Hepatocyte (in vitro differentiated cells): ENCODE measurements at regions not wholly inside any gene's neighbourhood (a gene's known extent, or its start where the extent isn't known, plus 50 kb on each side); places are given as distances from the start of the nearest gene placed in this dataset.

ENCODE experiments used
- DNase-seq: peaks from one replicate; pipeline ENCODE4 v3.0.0-alpha.2; 2016; ENCODE audit warnings: low spot score
- H2AFZ ChIP-seq: fragments of 200-600 bp; sonication (generic); 2 replicates; pipeline ENCODE4 v1.6.0; 2016; ENCODE audit warnings: antibody characterized with exemption, mild to moderate bottlenecking
- H3K27ac ChIP-seq: fragments of 200-600 bp; sonication (generic); 2 replicates; pipeline ENCODE4 v1.5.1; 2016; ENCODE audit warnings: mild to moderate bottlenecking
- H3K27me3 ChIP-seq: fragments of 200-600 bp; sonication (generic); 2 replicates; pipeline ENCODE4 v1.6.1; 2016
- H3K36me3 ChIP-seq: fragments of 200-600 bp; sonication (generic); replicated peaks from 2 replicates; pipeline ENCODE4 v1.5.1; 2016; ENCODE audit warnings: low read depth; ENCODE audit not compliant: insufficient read depth
- H3K4me1 ChIP-seq: fragments of 200-600 bp; sonication (generic); 2 replicates; pipeline ENCODE4 v1.5.1; 2016; ENCODE audit warnings: mild to moderate bottlenecking, moderate library complexity; ENCODE audit not compliant: insufficient read depth
- H3K4me2 ChIP-seq: fragments of 200-600 bp; sonication (generic); 2 replicates; pipeline ENCODE4 v1.6.0; 2016
- H3K4me3 ChIP-seq: fragments of 200-600 bp; sonication (generic); 2 replicates; pipeline ENCODE4 v1.5.1; 2016; ENCODE audit warnings: mild to moderate bottlenecking
- H3K79me2 ChIP-seq: fragments of 200-600 bp; sonication (generic); 2 replicates; pipeline ENCODE4 v1.6.0; 2017; ENCODE audit warnings: mild to moderate bottlenecking
- H3K9me2 ChIP-seq: fragments of 200-600 bp; sonication (generic); replicated peaks from 2 replicates; pipeline ENCODE4 v1.6.0; 2017; ENCODE audit warnings: mild to moderate bottlenecking; ENCODE audit not compliant: insufficient read depth
- H3K9me3 ChIP-seq: fragments of 200-600 bp; sonication (generic); 2 replicates; pipeline ENCODE4 v1.5.1; 2016; ENCODE audit warnings: low read depth, mild to moderate bottlenecking
- H4K20me1 ChIP-seq: fragments of 200-600 bp; sonication (generic); 2 replicates; pipeline ENCODE4 v1.6.0; 2016; ENCODE audit warnings: mild to moderate bottlenecking; ENCODE audit not compliant: insufficient read depth, poor library complexity, severe bottlenecking
- CTCF ChIP-seq: fragments of 200-600 bp; sonication (generic); IDR thresholded peaks from 2 replicates; pipeline ENCODE4 v1.5.1; 2016; ENCODE audit warnings: antibody characterized with exemption, mild to moderate bottlenecking; ENCODE audit not compliant: poor library complexity
- EZH2 ChIP-seq: fragments of 200-600 bp; sonication (generic); IDR thresholded peaks from 2 replicates; pipeline ENCODE4 v1.6.1; 2016; ENCODE audit warnings: antibody characterized with exemption, mild to moderate bottlenecking, borderline replicate concordance
- EZH2phosphoT487 ChIP-seq: fragments of 200-600 bp; sonication (generic); IDR thresholded peaks from one replicate; pipeline ENCODE4 v1.6.1; 2018; ENCODE audit warnings: antibody characterized with exemption, mild to moderate bottlenecking, low read depth, moderate library complexity; ENCODE audit not compliant: unreplicated experiment, severe bottlenecking
- WGBS: methylation state at CpG from one replicate; pipeline ENCODE4 v1.1.6; 2016; ENCODE audit warnings: low lambda C conversion rate; ENCODE audit errors: missing lambda C conversion rate; 5-methylcytosine and 5-hydroxymethylcytosine counted together

DNA sequence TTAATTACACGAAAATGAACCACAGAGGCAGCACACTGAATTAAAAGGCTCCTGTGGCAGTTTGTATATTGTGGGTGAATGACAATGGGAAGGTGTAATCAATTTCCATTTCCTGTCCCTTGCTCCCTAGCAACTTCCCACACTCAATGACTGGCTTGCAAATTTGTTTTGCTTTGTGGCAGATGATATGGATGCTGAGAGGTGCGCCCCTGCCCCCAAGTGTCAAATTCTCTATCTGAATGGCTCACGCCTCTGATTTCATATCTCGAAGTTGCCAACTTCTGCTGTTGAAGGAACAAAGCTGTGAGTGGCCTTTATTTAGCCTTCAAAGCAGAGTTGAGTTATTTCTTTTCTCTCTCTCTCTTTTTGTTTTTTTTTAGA, 86.0 kb downstream of the FOXD2 start:
- WGBS, result 69% methylated on average over 4 of the region's 4 CpGs
- H3K9me3 ChIP-seq, result peaks cover under 1% of the 10 kb centered on the region
- no peaks in the 10 kb centered on the region for H3K79me2 ChIP-seq
- TF ChIP-seq EZH2phosphoT487, result no peak
- no peak for TF ChIP-seq EZH2
- TF ChIP-seq CTCF, result no peak
- DNase-seq, result no peak
- no peak overlapping the region for H2AFZ ChIP-seq
- no peaks in the 10 kb centered on the region for H3K4me1 ChIP-seq
- no peak overlapping the region for H3K4me3 ChIP-seq
- no peaks in the 10 kb centered on the region for H4K20me1 ChIP-seq
- H3K27me3 ChIP-seq, result peaks cover 11% of the 10 kb centered on the region
- no peak overlapping the region for H3K27ac ChIP-seq
- H3K4me2 ChIP-seq, result no peak overlapping the region
- no peaks in the 10 kb centered on the region for H3K9me2 ChIP-seq
- H3K36me3 ChIP-seq, result no peaks in the 10 kb centered on the region

- 79% methylated on average over 7 of the region's 7 CpGs for WGBS
- H3K79me2 ChIP-seq, result no peaks in the 10 kb centered on the region
- H3K4me2 ChIP-seq, result no peak overlapping the region
- H3K27ac ChIP-seq, result no peak overlapping the region
- H3K9me2 ChIP-seq, result no peaks in the 10 kb centered on the region
- H3K4me3 ChIP-seq, result no peak overlapping the region
- no peaks in the 10 kb centered on the region for H4K20me1 ChIP-seq
- DNase-seq, result no peak
- H2AFZ ChIP-seq, result no peak overlapping the region
- peaks cover 11% of the 10 kb centered on the region for H3K27me3 ChIP-seq
- H3K9me3 ChIP-seq, result peaks cover 5% of the 10 kb centered on the region
- H3K4me1 ChIP-seq, result no peaks in the 10 kb centered on the region
- TF ChIP-seq CTCF (no peak), EZH2phosphoT487 (no peak), EZH2 (no peak)
- no peaks in the 10 kb centered on the region for H3K36me3 ChIP-seq
Measured at GRCh38 chr1:47524272-47524671, 86.4 kb downstream of the FOXD2 start.

- Histone ChIP-seq H3K4me1 (no peaks in the 10 kb centered on the region), H3K4me3 (no peak overlapping the region), H3K36me3 (no peaks in the 10 kb centered on the region), H2AFZ (no peak overlapping the region), H3K27ac (no peak overlapping the region), H3K79me2 (no peaks in the 10 kb centered on the region), H3K9me2 (no peaks in the 10 kb centered on the region), H3K27me3 (peaks cover 11% of the 10 kb centered on the region), H3K9me3 (peaks cover 6% of the 10 kb centered on the region), H3K4me2 (no peak overlapping the region), H4K20me1 (no peaks in the 10 kb centered on the region)
- WGBS, result 63% methylated on average over 7 of the region's 7 CpGs
- TF ChIP-seq EZH2 (no peak), CTCF (peak; percentile 40)
- peak; percentile 45 for DNase-seq
Measured at GRCh38 chr1:47527653-47528272, 89.9 kb downstream of the FOXD2 start.
